ENCODE measurements at regions not wholly inside any gene's neighbourhood (a gene's known extent, or its start where the extent isn't known, plus 50 kb on each side); places are given as distances from the start of the nearest gene placed in this dataset.
"Not testable (repeated sequence)": the region's sequence is repeated elsewhere in the genome, so short reads cannot be mapped to it uniquely, and the experiment has no call there.

- DNase-seq, result no peak
Measured at GRCh38 chr6:166718516-166718915, 91.5 kb upstream of the RPS6KA2 start.

- no peak for DNase-seq
Measured at GRCh38 chr6:166716910-166717617, 90.0 kb upstream of the RPS6KA2 start.

- DNase-seq, result no peak
Measured at GRCh38 chr6:166715992-166716391, 88.9 kb upstream of the RPS6KA2 start.

GRCh38 chr6:166715065-166715464 lies 88.0 kb upstream of the RPS6KA2 start:
- no peak for DNase-seq

GRCh38 chr6:166714581-166714980 lies 87.5 kb upstream of the RPS6KA2 start:
- no peak for DNase-seq

GRCh38 chr6:166714187-166714510 lies 87.1 kb upstream of the RPS6KA2 start:
- no peak for DNase-seq

- DNase-seq, result no peak
Measured at GRCh38 chr6:166713434-166714186, 86.6 kb upstream of the RPS6KA2 start.

- no peak for DNase-seq
Measured at GRCh38 chr6:166712286-166713228, 85.5 kb upstream of the RPS6KA2 start.

- no peak for DNase-seq
Measured at GRCh38 chr6:166710084-166710483, 83.0 kb upstream of the RPS6KA2 start.

- DNase-seq, result no peak
Measured at GRCh38 chr6:166708460-166708859, 81.4 kb upstream of the RPS6KA2 start.

GRCh38 chr6:166707045-166707444 lies 80.0 kb upstream of the RPS6KA2 start:
- DNase-seq, result no peak

GRCh38 chr6:166705069-166705468 lies 78.0 kb upstream of the RPS6KA2 start:
- no peak for DNase-seq

- no peak for DNase-seq
Measured at GRCh38 chr6:166704171-166704570, 77.1 kb upstream of the RPS6KA2 start.

- DNase-seq, result no peak
Measured at GRCh38 chr6:166703149-166703710, 76.2 kb upstream of the RPS6KA2 start.

GRCh38 chr6:166701424-166701823 lies 74.4 kb upstream of the RPS6KA2 start:
- DNase-seq, result not testable (repeated sequence)

GRCh38 chr6:166700871-166701270 lies 73.8 kb upstream of the RPS6KA2 start:
- not testable (repeated sequence) for DNase-seq

- DNase-seq, result no peak
Measured at GRCh38 chr6:166697113-166697512, 70.1 kb upstream of the RPS6KA2 start.

- no peak for DNase-seq
Measured at GRCh38 chr6:166693880-166694279, 66.8 kb upstream of the RPS6KA2 start.

- DNase-seq, result no peak
Measured at GRCh38 chr6:166692723-166693302, 65.8 kb upstream of the RPS6KA2 start.

GRCh38 chr6:166691746-166692145 lies 64.7 kb upstream of the RPS6KA2 start:
- DNase-seq, result no peak

- DNase-seq, result no peak
Measured at GRCh38 chr6:166691199-166691598, 64.1 kb upstream of the RPS6KA2 start.

GRCh38 chr6:166689687-166690086 lies 62.6 kb upstream of the RPS6KA2 start:
- no peak for DNase-seq

- DNase-seq, result no peak
Measured at GRCh38 chr6:166688901-166689300, 61.9 kb upstream of the RPS6KA2 start.

Measured in CD4-positive, alpha-beta T cell treated with Interleukin-12 subunit alpha and Interleukin-12 subunit beta, for 1 hour (primary cell).